ENCODE measurements at regions not wholly inside any gene's neighbourhood (a gene's known extent, or its start where the extent isn't known, plus 50 kb on each side); places are given as distances from the start of the nearest gene placed in this dataset.

GRCh38 chr4:14371131-14371530 is 631.1 kb upstream of the CPEB2 start:
- no peak overlapping the region for H2AFZ ChIP-seq (ENCODE audit: low read length)
- no peaks in the 10 kb centered on the region for H4K20me1 ChIP-seq (ENCODE audit: control insufficient read depth, insufficient read depth, insufficient read length)
- no peak overlapping the region for H3T11ph ChIP-seq (ENCODE audit: low read length)
- H3K4me1 ChIP-seq (ENCODE audit: insufficient read depth, low read length) = no peaks in the 10 kb centered on the region
- no peaks in the 10 kb centered on the region for H3K23me2 ChIP-seq (ENCODE audit: insufficient read length, low read depth, low read length, poor library complexity, severe bottlenecking)
- no peak overlapping the region for H2BK15ac ChIP-seq (ENCODE audit: low read depth, low read length)
- H3K9ac ChIP-seq (ENCODE audit: extremely low read depth, insufficient read length, low read length) = no peak overlapping the region
- no peak overlapping the region for H3K14ac ChIP-seq (ENCODE audit: insufficient read depth, low read length)
- no peak overlapping the region for H4K8ac ChIP-seq (replicated peaks; ENCODE audit: insufficient read length, low read depth, low read length)
- no peaks in the 10 kb centered on the region for H3K79me1 ChIP-seq (ENCODE audit: insufficient read depth, low read depth, low read length, poor library complexity, severe bottlenecking)
- no peak overlapping the region for H4K91ac ChIP-seq (ENCODE audit: insufficient read length, low read depth, low read length)
- no peaks in the 10 kb centered on the region for H3K9me3 ChIP-seq (ENCODE audit: control insufficient read depth, low read depth, low read length)
- no peak overlapping the region for H3K4ac ChIP-seq (ENCODE audit: low read depth, low read length)
- H3K27me3 ChIP-seq (ENCODE audit: insufficient read depth, low read length) = no peaks in the 10 kb centered on the region
- Mint-ChIP-seq H3K27me3 (ENCODE audit: low read depth) (no peaks in the 10 kb centered on the region; the same call in 1 of the 2 replicates), H3K9me3 (peaks cover 0 to 2% of the 10 kb centered on the region in 2 experiments; a peak in 1 of 5 replicates), H3K4me3 (no peak overlapping the region), H3K36me3 (ENCODE audit: insufficient read depth in 1 of 3, low read depth in 3 of 3) (no peaks in the 10 kb centered on the region; a peak in 1 of 7 replicates), H3K4me1 (peaks cover 10% of the 10 kb centered on the region in 2 experiments), H3K27ac (no peak overlapping the region)
- no peak overlapping the region for H3K56ac ChIP-seq (ENCODE audit: insufficient read length, low read depth, low read length)
- H2BK5ac ChIP-seq (ENCODE audit: insufficient read length, low read length) = no peak overlapping the region
- H3K18ac ChIP-seq (ENCODE audit: insufficient read length, low read depth, low read length) = no peak overlapping the region
- DNase-seq = no peak
- no peak overlapping the region for H2BK12ac ChIP-seq (ENCODE audit: insufficient read length, low read depth, low read length)
- no peak overlapping the region for H3K4me2 ChIP-seq (ENCODE audit: insufficient read depth, insufficient read length, low read length)
- H2BK120ac ChIP-seq (ENCODE audit: low read depth, low read length, poor library complexity, severe bottlenecking) = no peak overlapping the region
- TF ChIP-seq CTCF (conservative IDR thresholded peaks at IDR 0.05) = no peak
- no peak overlapping the region for H2BK20ac ChIP-seq (ENCODE audit: low read depth, low read length, poor library complexity, severe bottlenecking)
- H4K5ac ChIP-seq (ENCODE audit: insufficient read length, low read depth, low read length) = no peak overlapping the region
- WGBS (ENCODE audit: extremely low coverage, insufficient read length, low lambda C conversion rate) = no CpG with 5 or more reads among the region's 5 CpGs
- no peak overlapping the region for H3K27ac ChIP-seq (ENCODE audit: insufficient read length, low read depth, low read length)
- no peaks in the 10 kb centered on the region for H3K79me2 ChIP-seq (ENCODE audit: insufficient read depth, low read length)
- H3K23ac ChIP-seq (ENCODE audit: insufficient read length, low read depth, low read length) = no peak overlapping the region
- no peak overlapping the region for H2AK5ac ChIP-seq (ENCODE audit: insufficient read length, low read length)

Measured in H9 (cell line).